ENCODE measurements at regions not wholly inside any gene's neighbourhood (a gene's known extent, or its start where the extent isn't known, plus 50 kb on each side); places are given as distances from the start of the nearest gene placed in this dataset.

DNA sequence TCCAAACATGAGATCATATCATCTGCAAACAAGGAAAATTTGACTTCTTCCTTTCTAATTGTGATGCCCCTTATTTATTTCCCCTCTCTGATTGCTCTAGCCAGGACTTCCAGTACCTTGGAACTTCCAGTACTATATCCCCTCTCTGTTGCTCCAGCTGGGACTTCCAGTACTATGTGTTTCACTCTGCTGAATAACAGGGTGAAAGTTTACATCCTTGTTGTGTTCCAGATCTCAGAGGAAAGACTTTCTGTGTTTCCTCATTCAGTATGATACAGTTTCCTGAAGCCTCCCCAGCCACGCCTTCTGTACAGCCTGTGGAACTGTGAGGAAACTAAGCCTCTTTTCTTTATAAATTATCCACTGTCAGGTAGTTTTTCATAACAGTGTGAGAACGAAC, 381.3 kb upstream of the FAM47C start:
- DNase-seq (ENCODE audit: low read depth): no peak
- H3K4me3 ChIP-seq (ENCODE audit: low read depth, low read length): no peak overlapping the region
- TF ChIP-seq, protein P1, sequence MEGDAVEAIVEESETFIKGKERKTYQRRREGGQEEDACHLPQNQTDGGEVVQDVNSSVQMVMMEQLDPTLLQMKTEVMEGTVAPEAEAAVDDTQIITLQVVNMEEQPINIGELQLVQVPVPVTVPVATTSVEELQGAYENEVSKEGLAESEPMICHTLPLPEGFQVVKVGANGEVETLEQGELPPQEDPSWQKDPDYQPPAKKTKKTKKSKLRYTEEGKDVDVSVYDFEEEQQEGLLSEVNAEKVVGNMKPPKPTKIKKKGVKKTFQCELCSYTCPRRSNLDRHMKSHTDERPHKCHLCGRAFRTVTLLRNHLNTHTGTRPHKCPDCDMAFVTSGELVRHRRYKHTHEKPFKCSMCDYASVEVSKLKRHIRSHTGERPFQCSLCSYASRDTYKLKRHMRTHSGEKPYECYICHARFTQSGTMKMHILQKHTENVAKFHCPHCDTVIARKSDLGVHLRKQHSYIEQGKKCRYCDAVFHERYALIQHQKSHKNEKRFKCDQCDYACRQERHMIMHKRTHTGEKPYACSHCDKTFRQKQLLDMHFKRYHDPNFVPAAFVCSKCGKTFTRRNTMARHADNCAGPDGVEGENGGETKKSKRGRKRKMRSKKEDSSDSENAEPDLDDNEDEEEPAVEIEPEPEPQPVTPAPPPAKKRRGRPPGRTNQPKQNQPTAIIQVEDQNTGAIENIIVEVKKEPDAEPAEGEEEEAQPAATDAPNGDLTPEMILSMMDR (IDR thresholded peaks at IDR 0.05; ENCODE audit: insufficient read depth, low read length): no peak

DNA sequence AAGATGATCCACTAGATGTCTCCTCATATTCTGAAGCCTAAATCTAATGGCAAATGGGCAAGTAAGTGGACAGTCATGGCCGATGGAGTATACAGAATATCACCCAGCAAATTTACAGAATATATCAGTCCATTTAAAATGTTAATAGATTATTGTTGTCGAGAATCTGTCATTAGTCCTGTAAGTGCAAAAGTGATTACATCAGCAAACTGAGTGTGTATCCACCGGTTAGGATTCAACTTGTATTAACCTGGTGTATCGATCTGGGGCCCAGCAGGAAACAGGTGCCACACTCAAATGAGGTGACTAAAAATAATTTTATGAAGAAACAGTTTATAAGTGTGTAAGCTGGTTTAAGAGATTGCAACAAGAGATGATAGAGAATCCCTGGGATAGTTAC, 367.9 kb upstream of the FAM47C start:
- TF ChIP-seq, protein P1 (IDR thresholded peaks at IDR 0.05; ENCODE audit: insufficient read depth, low read length): no peak
- H3K4me3 ChIP-seq (ENCODE audit: low read depth, low read length): no peak overlapping the region
- DNase-seq (ENCODE audit: low read depth): no peak

DNA sequence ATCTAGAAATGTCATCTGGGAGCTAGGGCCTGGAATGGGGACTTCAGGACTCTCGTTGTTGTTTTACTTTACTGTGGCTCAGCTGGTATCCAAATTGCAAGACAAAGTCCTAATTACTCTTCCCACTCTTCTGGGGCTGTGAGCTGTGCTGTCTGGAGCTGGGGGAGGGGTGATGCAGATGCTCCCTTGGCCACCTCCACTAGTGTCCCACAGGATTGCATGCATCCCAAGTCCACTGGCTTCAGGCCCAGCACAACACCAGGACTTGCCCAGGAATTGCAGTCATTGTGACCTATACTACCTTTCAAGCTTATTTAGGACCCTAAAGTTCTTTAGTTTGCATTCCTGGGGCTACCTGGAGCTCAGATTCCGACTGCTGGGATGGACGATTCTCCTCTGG, 366.1 kb upstream of the FAM47C start:
- no peak overlapping the region for H3K4me3 ChIP-seq (ENCODE audit: low read depth, low read length)
- TF ChIP-seq, protein P1 (IDR thresholded peaks at IDR 0.05; ENCODE audit: insufficient read depth, low read length): no peak
- DNase-seq (ENCODE audit: low read depth): no peak

DNA sequence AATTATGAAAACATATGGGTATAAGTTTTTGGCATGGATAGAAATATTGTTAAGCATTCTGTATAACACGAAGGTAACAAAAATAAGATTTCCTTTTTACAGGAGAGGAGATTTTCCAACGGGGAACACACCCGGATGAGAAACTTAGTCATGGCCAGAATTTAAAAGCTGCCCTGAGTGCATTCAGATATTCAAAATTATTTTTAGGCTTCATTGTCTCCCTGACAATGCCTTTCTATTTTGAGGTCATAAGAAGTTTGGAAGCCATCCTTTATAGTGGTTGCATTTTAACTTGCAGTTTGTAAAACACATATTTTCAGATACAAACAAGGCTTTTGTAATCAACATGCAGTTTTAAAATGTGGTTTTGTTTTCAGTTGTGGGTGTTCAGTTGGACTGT, 357.5 kb upstream of the FAM47C start:
- TF ChIP-seq, protein P1 (IDR thresholded peaks at IDR 0.05; ENCODE audit: insufficient read depth, low read length): no peak
- no peak for DNase-seq (ENCODE audit: low read depth)

DNA sequence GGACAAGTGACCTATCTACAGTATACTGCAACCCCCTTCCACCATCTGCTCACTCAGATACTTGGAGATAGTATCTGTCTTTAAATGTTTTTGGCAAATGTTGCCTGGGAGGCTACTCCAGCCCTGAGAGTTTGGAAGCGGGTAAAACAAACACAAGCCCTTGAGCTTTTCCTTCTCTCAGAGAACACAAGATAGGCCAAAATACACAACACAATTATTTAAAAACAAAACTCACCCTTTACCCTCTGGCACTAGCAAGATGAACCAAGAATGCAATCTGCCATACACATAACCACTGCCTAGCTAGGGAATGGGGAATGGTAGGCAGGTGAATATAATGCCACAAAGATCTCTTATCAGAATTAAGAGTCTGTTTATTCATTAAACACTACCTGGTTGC, 324.7 kb upstream of the FAM47C start:
- DNase-seq (ENCODE audit: low read depth): no peak
- no peak overlapping the region for H3K4me3 ChIP-seq (ENCODE audit: low read depth, low read length)
- TF ChIP-seq, protein P1 (IDR thresholded peaks at IDR 0.05; ENCODE audit: insufficient read depth, low read length): no peak

More for the DNA sequence above, 357.5 kb upstream of the FAM47C start:
- H3K4me3 ChIP-seq (ENCODE audit: low read depth, low read length): no peak overlapping the region

- no peak for DNase-seq (ENCODE audit: low read depth)
- TF ChIP-seq, protein P1 (IDR thresholded peaks at IDR 0.05; ENCODE audit: insufficient read depth, low read length): no peak
- no peak overlapping the region for H3K4me3 ChIP-seq (ENCODE audit: low read depth, low read length)
Observed at GRCh38 chrX:36684053-36684452, 324.1 kb upstream of the FAM47C start.

DNA sequence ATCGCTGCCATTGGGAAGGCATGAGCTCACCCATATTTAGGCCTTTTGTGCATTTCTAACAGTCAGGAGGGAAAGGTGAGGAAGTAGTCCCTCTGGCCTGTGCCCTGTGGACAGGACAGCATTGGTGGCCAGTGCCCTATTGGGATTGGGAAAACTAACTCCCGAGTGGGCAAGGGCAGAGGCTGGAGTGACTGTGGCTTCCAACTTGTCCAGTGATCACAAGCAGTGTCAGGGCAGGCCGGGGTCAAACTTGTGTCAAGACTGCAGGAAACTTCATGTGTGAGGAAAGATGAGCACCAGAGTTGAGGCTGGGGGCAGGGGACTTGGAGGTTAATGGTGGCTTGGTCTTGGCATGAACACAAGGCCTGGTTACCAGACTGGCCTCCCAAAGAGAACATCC, 286.2 kb upstream of the FAM47C start:
- no peak for DNase-seq (ENCODE audit: low read depth)
- H3K4me3 ChIP-seq (ENCODE audit: low read depth, low read length): no peak overlapping the region
- TF ChIP-seq, protein P1 (IDR thresholded peaks at IDR 0.05; ENCODE audit: insufficient read depth, low read length): no peak

All from fibroblast of the aortic adventitia (primary cell).